ENCODE measurements at regions not wholly inside any gene's neighbourhood (a gene's known extent, or its start where the extent isn't known, plus 50 kb on each side); places are given as distances from the start of the nearest gene placed in this dataset.

DNA sequence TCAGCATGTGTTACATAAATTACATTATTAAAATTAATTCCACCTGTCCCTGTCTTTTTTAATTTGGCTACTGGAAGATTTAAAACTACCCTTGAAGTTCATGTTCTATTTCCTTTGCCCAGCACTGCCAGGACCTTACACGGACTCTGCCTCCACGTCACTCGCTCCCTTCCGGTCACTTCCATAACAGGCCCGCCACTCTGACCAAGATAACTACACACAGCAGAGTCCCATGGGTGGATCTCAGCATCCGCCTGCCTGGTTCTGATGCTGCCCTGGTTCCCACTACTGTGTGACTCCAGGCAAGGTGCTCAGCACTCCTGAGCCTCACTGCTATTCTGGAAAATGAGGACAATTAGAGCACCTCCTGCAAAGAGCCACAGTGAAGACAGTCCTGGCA is 153.3 kb upstream of the ERG start:
- H3K79me1 ChIP-seq (ENCODE audit: low read depth, low read length), result no peaks in the 10 kb centered on the region
- H2BK5ac ChIP-seq (ENCODE audit: low read length), result no peak overlapping the region
- H4K8ac ChIP-seq (ENCODE audit: low read depth, low read length), result no peak overlapping the region
- H4K91ac ChIP-seq (ENCODE audit: low read depth, low read length, poor library complexity), result no peak overlapping the region
- peaks cover 0 to 32% (median 0%) of the 10 kb centered on the region in 3 experiments for H3K27me3 ChIP-seq (ENCODE audit: control insufficient read depth in 3 of 3, insufficient read depth in 3 of 3, low read depth in 1 of 3, low read length in 3 of 3)
- peaks cover 0 to 4% of the 10 kb centered on the region in 2 donors for H3K4me1 ChIP-seq (ENCODE audit: control insufficient read depth in 2 of 2, insufficient read depth in 1 of 2, low read depth in 1 of 2, low read length in 2 of 2)
- no peak overlapping the region for H3K9ac ChIP-seq (ENCODE audit: low read depth, low read length, poor library complexity)
- H2AFZ ChIP-seq (ENCODE audit: low read length), result no peak overlapping the region
- no CpG with 5 or more reads among the region's 6 CpGs for WGBS, 2 donors (ENCODE audit: extremely low coverage in 2 of 2, insufficient read length in 2 of 2, insufficient replicate concordance in 1 of 2)
- no peak overlapping the region for H3K18ac ChIP-seq (ENCODE audit: low read length)
- no peaks in the 10 kb centered on the region for H3K9me3 ChIP-seq (replicated peaks in 1 of 2; ENCODE audit: control insufficient read depth in 2 of 2, insufficient read depth in 1 of 2, low read depth in 1 of 2, low read length in 2 of 2)
- H2BK12ac ChIP-seq (ENCODE audit: low read length), result no peak overlapping the region
- no peaks in the 10 kb centered on the region for H3K36me3 ChIP-seq (replicated peaks in 1 of 2; ENCODE audit: control insufficient read depth in 2 of 2, insufficient read depth in 2 of 2, low read length in 2 of 2)
- H2BK120ac ChIP-seq (ENCODE audit: low read depth, low read length), result no peak overlapping the region
- H3K4me2 ChIP-seq (ENCODE audit: insufficient read depth, low read length, poor library complexity, severe bottlenecking), result no peak overlapping the region
- no peak overlapping the region for H3K4ac ChIP-seq (ENCODE audit: low read length)
- no peak overlapping the region for H2AK5ac ChIP-seq (ENCODE audit: low read depth, low read length)
- no peak overlapping the region for H3K14ac ChIP-seq (ENCODE audit: low read length)
- no peak for DNase-seq (ENCODE audit: low spot score)
- H3K4me3 ChIP-seq (ENCODE audit: low read length in 2 of 2), result no peak overlapping the region
- H3K27ac ChIP-seq (replicated peaks; ENCODE audit: low read length), result no peak overlapping the region
- H2BK15ac ChIP-seq (ENCODE audit: low read length), result no peak overlapping the region
- H3K23ac ChIP-seq (ENCODE audit: low read depth, low read length, poor library complexity), result no peak overlapping the region

DNA sequence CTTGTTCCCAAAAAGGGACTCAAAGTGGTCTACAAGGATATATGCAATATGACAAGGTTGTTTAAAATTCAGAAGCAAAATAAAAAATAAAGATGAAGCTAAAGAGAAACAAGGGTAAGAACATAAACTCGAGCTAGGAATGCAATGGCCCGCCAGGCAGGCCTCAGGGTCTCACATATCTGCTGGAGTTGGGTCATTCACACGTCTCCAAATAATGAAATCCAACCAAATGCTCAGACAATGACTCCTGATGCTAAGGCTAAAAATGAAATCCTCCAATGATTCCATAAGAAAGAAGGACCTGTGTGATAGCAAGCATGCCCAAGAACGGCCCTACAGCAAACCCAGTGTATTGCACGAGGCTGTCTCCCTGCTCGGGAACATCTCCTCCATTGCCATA is 153.3 kb upstream of the ETS2 start:
- Histone ChIP-seq H3K79me1 (ENCODE audit: low read depth, low read length) (no peaks in the 10 kb centered on the region), H2BK120ac (ENCODE audit: low read depth, low read length) (no peak overlapping the region), H3K4ac (ENCODE audit: low read length) (no peak overlapping the region), H3K14ac (ENCODE audit: low read length) (no peak overlapping the region), H2BK15ac (ENCODE audit: low read length) (no peak overlapping the region), H3K36me3 (replicated peaks in 1 of 2; ENCODE audit: control insufficient read depth in 2 of 2, insufficient read depth in 2 of 2, low read length in 2 of 2) (no peaks in the 10 kb centered on the region), H2BK12ac (ENCODE audit: low read length) (no peak overlapping the region), H3K9me3 (replicated peaks in 1 of 2; ENCODE audit: control insufficient read depth in 2 of 2, insufficient read depth in 1 of 2, low read depth in 1 of 2, low read length in 2 of 2) (no peaks in the 10 kb centered on the region), H4K8ac (ENCODE audit: low read depth, low read length) (no peak overlapping the region), H2AK5ac (ENCODE audit: low read depth, low read length) (no peak overlapping the region), H3K4me1 (ENCODE audit: control insufficient read depth in 2 of 2, insufficient read depth in 1 of 2, low read depth in 1 of 2, low read length in 2 of 2) (peaks cover 0 to 2% of the 10 kb centered on the region in 2 donors), H3K4me2 (ENCODE audit: insufficient read depth, low read length, poor library complexity, severe bottlenecking) (no peak overlapping the region), H3K4me3 (ENCODE audit: low read length in 2 of 2) (no peak overlapping the region), H3K23ac (ENCODE audit: low read depth, low read length, poor library complexity) (no peak overlapping the region), H3K27me3 (ENCODE audit: control insufficient read depth in 3 of 3, insufficient read depth in 3 of 3, low read depth in 1 of 3, low read length in 3 of 3) (peaks cover 0 to 40% (median 0%) of the 10 kb centered on the region in 3 experiments), H3K9ac (ENCODE audit: low read depth, low read length, poor library complexity) (no peak overlapping the region), H3K27ac (replicated peaks; ENCODE audit: low read length) (no peak overlapping the region), H2AFZ (ENCODE audit: low read length) (no peak overlapping the region), H4K91ac (ENCODE audit: low read depth, low read length, poor library complexity) (no peak overlapping the region), H2BK5ac (ENCODE audit: low read length) (no peak overlapping the region), H3K18ac (ENCODE audit: low read length) (no peak overlapping the region)
- no CpG with 5 or more reads among the region's 6 CpGs for WGBS, 2 donors (ENCODE audit: extremely low coverage in 2 of 2, insufficient read length in 2 of 2, insufficient replicate concordance in 1 of 2)
- DNase-seq (ENCODE audit: low spot score), result no peak

DNA sequence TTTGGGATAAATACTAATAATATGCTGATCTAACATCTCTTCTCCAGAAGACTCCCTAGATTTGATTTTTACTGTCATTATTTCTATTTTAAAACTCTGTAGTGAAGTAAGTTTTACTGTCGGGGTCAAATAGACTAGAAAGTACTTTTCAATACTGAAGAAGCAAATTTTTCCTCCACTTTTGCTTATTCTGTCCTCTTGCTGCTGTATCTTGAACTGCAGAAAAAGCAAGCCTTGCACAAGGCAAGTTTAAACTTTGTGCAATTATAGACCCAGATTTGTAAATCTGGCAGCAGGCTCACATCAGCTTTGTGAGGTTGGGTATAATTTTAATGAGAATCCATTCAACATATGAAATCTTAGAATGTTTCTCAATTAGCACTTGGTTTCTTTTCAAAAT is 151.1 kb upstream of the ETS2 start:
- Histone ChIP-seq H2BK120ac (ENCODE audit: low read depth, low read length) (no peak overlapping the region), H3K14ac (ENCODE audit: low read length) (no peak overlapping the region), H4K8ac (ENCODE audit: low read depth, low read length) (no peak overlapping the region), H3K79me1 (ENCODE audit: low read depth, low read length) (no peaks in the 10 kb centered on the region), H2BK12ac (ENCODE audit: low read length) (no peak overlapping the region), H3K9me3 (replicated peaks in 1 of 2; ENCODE audit: control insufficient read depth in 2 of 2, insufficient read depth in 1 of 2, low read depth in 1 of 2, low read length in 2 of 2) (no peaks in the 10 kb centered on the region), H3K36me3 (replicated peaks in 1 of 2; ENCODE audit: control insufficient read depth in 2 of 2, insufficient read depth in 2 of 2, low read length in 2 of 2) (no peaks in the 10 kb centered on the region), H3K4ac (ENCODE audit: low read length) (no peak overlapping the region), H2AFZ (ENCODE audit: low read length) (no peak overlapping the region), H3K4me3 (ENCODE audit: low read length in 2 of 2) (no peak overlapping the region), H3K4me2 (ENCODE audit: insufficient read depth, low read length, poor library complexity, severe bottlenecking) (no peak overlapping the region), H2AK5ac (ENCODE audit: low read depth, low read length) (no peak overlapping the region), H3K27ac (replicated peaks; ENCODE audit: low read length) (no peak overlapping the region), H3K18ac (ENCODE audit: low read length) (no peak overlapping the region), H3K9ac (ENCODE audit: low read depth, low read length, poor library complexity) (no peak overlapping the region), H2BK15ac (ENCODE audit: low read length) (no peak overlapping the region), H3K27me3 (ENCODE audit: control insufficient read depth in 3 of 3, insufficient read depth in 3 of 3, low read depth in 1 of 3, low read length in 3 of 3) (peaks cover 0 to 57% (median 5%) of the 10 kb centered on the region in 3 experiments), H4K91ac (ENCODE audit: low read depth, low read length, poor library complexity) (no peak overlapping the region), H3K23ac (ENCODE audit: low read depth, low read length, poor library complexity) (no peak overlapping the region), H2BK5ac (ENCODE audit: low read length) (no peak overlapping the region), H3K4me1 (ENCODE audit: control insufficient read depth in 2 of 2, insufficient read depth in 1 of 2, low read depth in 1 of 2, low read length in 2 of 2) (peaks cover 0 to 2% of the 10 kb centered on the region in 2 donors)
- no peak for DNase-seq (ENCODE audit: low spot score)
- no CpG with 5 or more reads among the region's 1 CpG for WGBS, 2 donors (ENCODE audit: extremely low coverage in 2 of 2, insufficient read length in 2 of 2, insufficient replicate concordance in 1 of 2)

DNA sequence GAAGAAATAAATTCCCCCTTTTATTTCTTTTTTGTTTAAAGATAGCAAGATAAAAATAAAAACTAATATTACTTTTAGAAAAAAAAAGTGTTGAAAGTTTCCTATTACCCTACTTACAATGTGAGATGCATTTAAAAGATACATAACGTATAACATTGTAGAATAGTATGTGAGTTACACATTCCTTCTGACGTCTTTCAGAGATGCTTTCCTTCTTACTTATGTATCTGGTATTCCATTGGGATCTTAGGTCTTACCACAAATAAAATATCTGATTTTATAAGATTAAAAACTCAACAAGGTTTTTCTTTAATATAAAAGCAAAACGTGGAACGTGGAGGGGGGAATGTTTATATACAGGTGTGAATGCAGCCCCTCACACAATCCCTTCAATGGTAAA is 147.2 kb upstream of the ETS2 start:
- Histone ChIP-seq H3K14ac (ENCODE audit: low read length) (no peak overlapping the region), H3K36me3 (replicated peaks in 1 of 2; ENCODE audit: control insufficient read depth in 2 of 2, insufficient read depth in 2 of 2, low read length in 2 of 2) (no peaks in the 10 kb centered on the region), H3K4me2 (ENCODE audit: insufficient read depth, low read length, poor library complexity, severe bottlenecking) (no peak overlapping the region), H2AK5ac (ENCODE audit: low read depth, low read length) (no peak overlapping the region), H3K4me1 (ENCODE audit: control insufficient read depth in 2 of 2, insufficient read depth in 1 of 2, low read depth in 1 of 2, low read length in 2 of 2) (peaks cover 0 to 2% of the 10 kb centered on the region in 2 donors), H2BK5ac (ENCODE audit: low read length) (no peak overlapping the region), H3K4ac (ENCODE audit: low read length) (no peak overlapping the region), H4K91ac (ENCODE audit: low read depth, low read length, poor library complexity) (no peak overlapping the region), H2BK120ac (ENCODE audit: low read depth, low read length) (no peak overlapping the region), H3K79me1 (ENCODE audit: low read depth, low read length) (no peaks in the 10 kb centered on the region), H3K18ac (ENCODE audit: low read length) (no peak overlapping the region), H3K9ac (ENCODE audit: low read depth, low read length, poor library complexity) (no peak overlapping the region), H3K27ac (replicated peaks; ENCODE audit: low read length) (no peak overlapping the region), H3K9me3 (replicated peaks in 1 of 2; ENCODE audit: control insufficient read depth in 2 of 2, insufficient read depth in 1 of 2, low read depth in 1 of 2, low read length in 2 of 2) (no peaks in the 10 kb centered on the region), H2AFZ (ENCODE audit: low read length) (no peak overlapping the region), H3K23ac (ENCODE audit: low read depth, low read length, poor library complexity) (no peak overlapping the region), H4K8ac (ENCODE audit: low read depth, low read length) (no peak overlapping the region), H2BK12ac (ENCODE audit: low read length) (no peak overlapping the region), H3K27me3 (ENCODE audit: control insufficient read depth in 3 of 3, insufficient read depth in 3 of 3, low read depth in 1 of 3, low read length in 3 of 3) (peaks cover 8 to 88% (median 27%) of the 10 kb centered on the region in 3 experiments), H2BK15ac (ENCODE audit: low read length) (no peak overlapping the region), H3K4me3 (ENCODE audit: low read length in 2 of 2) (no peak overlapping the region)
- no peak for DNase-seq (ENCODE audit: low spot score)
- no CpG with 5 or more reads among the region's 4 CpGs for WGBS, 2 donors (ENCODE audit: extremely low coverage in 2 of 2, insufficient read length in 2 of 2, insufficient replicate concordance in 1 of 2)

Measured in neuronal stem cell (in vitro differentiated cells).